Activated naive CD4-positive, alpha-beta T cell treated with anti-CD3 and anti-CD28 coated beads for 36 hours (primary cell): ENCODE measurements at regions not wholly inside any gene's neighbourhood (a gene's known extent, or its start where the extent isn't known, plus 50 kb on each side); places are given as distances from the start of the nearest gene placed in this dataset.
A peak's percentile ranks its signal among the peaks of the same experiment; 100 is the strongest.
"Not testable (repeated sequence)": the region's sequence is repeated elsewhere in the genome, so short reads cannot be mapped to it uniquely, and the experiment has no call there.

ENCODE experiments used
- CTCF ChIA-PET: fragments of 350-600 bp; sonication (Branson Sonifier 250); formaldehyde crosslinking; loops from one replicate; lab custom pipeline; 2021; ENCODE audit warnings: antibody characterized with exemption; lab: Charles Lee
- DNase-seq: peaks from one replicate; pipeline ENCODE4 v3.0.0-alpha.2; 2020
- H3K27ac Mint-ChIP-seq: one replicate; pipeline ENCODE4 v1.8.0; 2021; ENCODE audit warnings: mild to moderate bottlenecking, mixed read lengths
- H3K27me3 Mint-ChIP-seq: one replicate; pipeline ENCODE4 v1.8.0; 2021; ENCODE audit warnings: low read depth, mixed read lengths
- H3K36me3 Mint-ChIP-seq: one replicate; pipeline ENCODE4 v1.8.0; 2021; ENCODE audit warnings: low read depth, mixed read lengths
- H3K4me1 Mint-ChIP-seq: one replicate; pipeline ENCODE4 v1.8.0; 2021; ENCODE audit warnings: low read depth, mixed read lengths
- H3K4me3 Mint-ChIP-seq: one replicate; pipeline ENCODE4 v1.8.0; 2021; ENCODE audit warnings: mild to moderate bottlenecking, moderate library complexity, mixed read lengths
- H3K9me3 Mint-ChIP-seq: one replicate; pipeline ENCODE4 v1.8.0; 2021; ENCODE audit warnings: mixed read lengths
- intact Hi-C: fragments of 100-400 bp; cut with micrococcal nuclease; formaldehyde crosslinking; loops from one replicate; pipeline ENCODE4 v1.15.1; 2023

DNA sequence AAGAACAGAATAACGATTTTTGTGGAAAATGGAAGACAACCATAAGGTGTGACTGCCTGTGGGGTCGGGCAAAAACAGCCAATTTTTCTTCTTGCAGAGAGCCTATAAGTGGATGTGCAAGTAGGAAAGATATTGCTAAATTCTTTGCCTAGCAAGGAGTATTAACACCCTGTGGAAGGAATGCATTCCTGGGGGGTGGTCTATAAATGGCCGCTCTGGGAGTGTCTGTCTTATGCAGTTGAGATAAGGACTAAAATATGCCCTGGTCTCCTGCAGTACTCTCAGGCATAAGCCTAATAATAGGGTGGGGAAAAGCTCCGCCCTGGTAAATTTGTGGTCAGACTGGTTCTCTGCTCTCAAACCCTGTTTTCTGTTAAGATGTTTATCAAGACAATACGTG lies 770.6 kb upstream of the LRRN3 start:
- H3K9me3 Mint-ChIP-seq, H3K4me3 Mint-ChIP-seq, CTCF ChIA-PET, H3K27me3 Mint-ChIP-seq, H3K4me1 Mint-ChIP-seq, intact Hi-C loops, H3K27ac Mint-ChIP-seq, H3K36me3 Mint-ChIP-seq: not testable (repeated sequence)
- peak; percentile 4 for DNase-seq

DNA sequence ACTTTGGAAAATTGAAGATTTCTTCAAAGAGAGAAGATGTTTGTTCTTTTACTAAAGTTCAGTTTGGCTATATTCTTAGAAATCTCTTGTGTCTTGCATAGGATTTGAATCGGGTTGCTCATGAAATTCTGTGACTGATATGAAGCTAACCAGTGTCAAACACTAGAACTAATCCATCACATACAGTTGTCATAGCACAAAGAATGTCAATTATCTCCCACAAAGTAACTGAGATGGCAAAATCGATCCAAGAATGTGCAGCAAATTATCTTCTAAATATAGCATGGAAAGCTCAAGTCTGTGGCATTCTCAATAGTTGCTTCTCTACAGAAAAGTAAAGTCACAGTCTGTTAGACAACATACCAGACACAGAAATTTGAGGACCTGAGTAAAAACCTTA lies 768.1 kb upstream of the LRRN3 start:
- DNase-seq: no peak
- no peak overlapping the region for H3K27ac Mint-ChIP-seq
- H3K27me3 Mint-ChIP-seq: peaks cover 2% of the 10 kb centered on the region
- CTCF ChIA-PET: no interaction called here
- peaks cover 2% of the 10 kb centered on the region for H3K36me3 Mint-ChIP-seq
- no peak overlapping the region for H3K4me3 Mint-ChIP-seq
- intact Hi-C loops: no loop called here
- peaks cover 7% of the 10 kb centered on the region for H3K9me3 Mint-ChIP-seq
- H3K4me1 Mint-ChIP-seq: no peaks in the 10 kb centered on the region

DNA sequence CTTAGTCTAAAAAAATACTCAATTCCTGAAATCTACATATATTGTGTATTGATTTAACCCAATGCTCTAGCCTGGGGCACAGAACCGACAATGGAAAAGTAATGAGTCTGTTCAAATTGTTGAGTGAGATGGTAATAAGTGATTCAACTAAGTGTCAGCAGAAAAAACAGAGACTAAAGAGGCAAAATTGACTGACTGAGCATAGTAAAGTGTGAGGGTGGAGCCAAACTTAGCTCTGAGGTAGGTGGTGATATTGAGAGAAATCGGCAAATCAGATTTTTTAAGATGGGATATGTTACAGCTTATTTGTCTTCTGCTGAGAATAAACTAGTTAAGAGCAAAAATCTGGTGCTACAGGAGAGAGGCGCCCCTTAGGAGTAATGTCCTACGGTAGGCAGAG lies 764.0 kb upstream of the LRRN3 start:
- Mint-ChIP-seq H3K27ac (no peak overlapping the region), H3K36me3 (no peaks in the 10 kb centered on the region), H3K4me3 (no peak overlapping the region), H3K27me3 (peaks cover 2% of the 10 kb centered on the region), H3K4me1 (no peaks in the 10 kb centered on the region), H3K9me3 (no peaks in the 10 kb centered on the region)
- intact Hi-C loops: no loop called here
- CTCF ChIA-PET: interaction anchor here (0.6 kb wide), 1 partner anchor 763 kb away, joined by 3 read pairs; no protein-coding TSS in a partner anchor
- no peak for DNase-seq

DNA sequence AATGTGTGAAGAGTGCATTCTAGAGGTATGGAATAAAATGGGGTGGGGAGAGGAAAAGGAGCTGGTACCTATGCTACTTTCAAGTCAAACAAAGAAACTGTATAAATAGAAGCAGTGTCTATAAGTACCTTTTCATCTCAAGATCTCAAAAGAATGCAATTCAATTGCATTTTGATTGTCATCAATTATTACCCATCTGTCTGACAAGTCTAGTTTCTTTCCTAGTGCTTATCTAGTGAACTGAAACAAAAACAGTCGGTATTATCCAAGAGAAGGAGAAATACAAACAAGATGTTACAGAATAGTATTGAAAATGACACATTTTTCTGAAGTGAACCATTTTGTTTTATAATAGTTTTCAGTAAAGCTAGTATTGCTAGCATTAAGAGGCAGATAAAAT lies 754.5 kb upstream of the LRRN3 start:
- Mint-ChIP-seq H3K9me3 (peaks cover 7% of the 10 kb centered on the region), H3K27ac (no peak overlapping the region), H3K36me3 (no peaks in the 10 kb centered on the region), H3K27me3 (no peaks in the 10 kb centered on the region), H3K4me3 (no peak overlapping the region), H3K4me1 (no peaks in the 10 kb centered on the region)
- no peak for DNase-seq
- intact Hi-C loops: no loop called here
- CTCF ChIA-PET: interaction anchor here (1.6 kb wide), 1 partner anchor 11 kb away, joined by 6 read pairs; no protein-coding TSS in a partner anchor

DNA sequence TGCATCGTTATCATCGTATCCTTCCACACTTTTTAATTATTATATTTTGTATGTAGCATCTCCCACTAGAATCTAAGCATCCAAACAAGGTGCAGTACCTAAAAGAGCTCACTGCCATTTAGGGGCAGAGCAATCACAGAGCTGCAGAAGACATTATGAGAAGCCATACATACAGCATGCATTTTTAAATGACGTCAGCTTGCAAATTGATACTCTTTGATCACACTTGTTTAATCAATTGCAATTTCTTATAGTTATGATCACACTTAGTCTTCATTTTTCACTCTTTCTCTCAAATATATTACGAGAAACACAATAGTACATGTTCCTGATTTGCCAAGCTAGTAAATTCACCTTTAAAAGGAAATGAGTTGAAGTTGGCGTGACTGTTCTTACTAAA lies 753.3 kb upstream of the LRRN3 start:
- H3K27ac Mint-ChIP-seq: no peak overlapping the region
- peaks cover 7% of the 10 kb centered on the region for H3K9me3 Mint-ChIP-seq
- intact Hi-C loops: no loop called here
- no peaks in the 10 kb centered on the region for H3K4me1 Mint-ChIP-seq
- DNase-seq: no peak
- CTCF ChIA-PET: interaction anchor here (1.6 kb wide), 1 partner anchor 9 kb away, joined by 6 read pairs; no protein-coding TSS in a partner anchor
- no peaks in the 10 kb centered on the region for H3K27me3 Mint-ChIP-seq
- H3K36me3 Mint-ChIP-seq: no peaks in the 10 kb centered on the region
- no peak overlapping the region for H3K4me3 Mint-ChIP-seq

DNA sequence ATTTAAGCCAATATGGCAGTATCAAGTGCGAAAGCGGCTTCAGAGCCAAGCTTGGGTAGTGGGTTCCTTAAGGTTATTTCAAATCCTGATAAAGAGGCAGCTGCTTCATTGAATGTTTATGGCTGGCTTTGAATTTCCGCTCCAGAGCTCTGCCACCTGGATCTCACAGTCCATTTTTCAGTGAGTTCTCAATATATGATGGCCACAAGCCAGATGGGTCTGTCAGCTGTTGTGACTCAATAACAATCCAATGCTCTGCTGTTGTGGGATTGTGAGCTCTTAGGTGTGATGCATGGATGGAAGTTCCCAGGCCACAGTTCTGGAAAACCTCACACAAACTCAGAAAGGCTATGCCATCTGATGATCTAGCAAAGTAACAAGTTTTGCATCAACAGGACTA lies 743.8 kb upstream of the LRRN3 start:
- Mint-ChIP-seq H3K36me3 (no peaks in the 10 kb centered on the region), H3K9me3 (peaks cover 6% of the 10 kb centered on the region), H3K4me3 (no peak overlapping the region), H3K27me3 (no peaks in the 10 kb centered on the region), H3K27ac (no peak overlapping the region), H3K4me1 (no peaks in the 10 kb centered on the region)
- DNase-seq: no peak
- intact Hi-C loops: no loop called here
- CTCF ChIA-PET: interaction anchor here (1.8 kb wide), 1 partner anchor 10 kb away, joined by 6 read pairs; no protein-coding TSS in a partner anchor

DNA sequence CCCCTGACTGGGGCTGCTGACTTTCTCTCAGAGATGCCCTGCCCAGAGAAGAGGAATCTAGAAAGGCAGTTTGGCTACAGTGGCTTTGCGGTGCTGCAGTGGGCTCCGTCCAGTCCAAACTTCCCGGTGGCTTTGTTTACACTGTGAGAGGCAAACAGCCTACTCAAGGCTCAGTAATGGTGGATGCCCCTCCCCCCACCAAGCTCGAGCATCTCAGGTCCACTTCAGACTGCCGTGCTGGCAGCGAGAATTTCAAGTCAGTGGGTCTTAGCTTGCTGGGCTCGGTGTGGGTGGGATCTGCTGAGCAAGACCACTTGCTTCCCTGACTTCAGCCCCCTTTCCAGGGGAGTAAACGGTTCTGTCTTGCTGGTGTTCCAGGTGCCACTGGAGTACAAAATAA lies 734.5 kb upstream of the LRRN3 start:
- intact Hi-C loops: no loop called here
- no peak for DNase-seq
- H3K27me3 Mint-ChIP-seq: peaks cover 3% of the 10 kb centered on the region
- no peak overlapping the region for H3K4me3 Mint-ChIP-seq
- CTCF ChIA-PET: no interaction called here
- no peak overlapping the region for H3K27ac Mint-ChIP-seq
- no peaks in the 10 kb centered on the region for H3K36me3 Mint-ChIP-seq
- H3K9me3 Mint-ChIP-seq: peaks cover 3% of the 10 kb centered on the region
- H3K4me1 Mint-ChIP-seq: no peaks in the 10 kb centered on the region

DNA sequence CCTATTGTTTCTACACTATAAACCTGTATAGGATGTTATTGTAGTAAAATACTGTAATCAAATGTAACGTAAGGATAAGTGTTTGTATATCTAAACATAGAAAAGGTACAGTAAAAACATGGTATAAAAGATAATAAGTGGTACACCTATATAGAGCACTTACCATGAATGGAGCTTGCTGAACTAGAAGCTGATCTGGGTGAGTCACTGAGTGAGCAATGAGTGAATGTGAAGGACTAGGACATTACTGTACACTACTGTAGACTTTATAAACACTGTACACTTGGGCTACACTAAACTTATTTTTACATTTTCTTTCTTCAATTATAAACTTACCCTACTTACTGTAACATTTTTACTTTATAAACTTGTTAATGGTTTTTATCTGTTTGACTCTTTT lies 732.9 kb upstream of the LRRN3 start:
- no peak overlapping the region for H3K4me3 Mint-ChIP-seq
- no peaks in the 10 kb centered on the region for H3K4me1 Mint-ChIP-seq
- peaks cover 3% of the 10 kb centered on the region for H3K27me3 Mint-ChIP-seq
- no peaks in the 10 kb centered on the region for H3K36me3 Mint-ChIP-seq
- intact Hi-C loops: no loop called here
- CTCF ChIA-PET: no interaction called here
- H3K9me3 Mint-ChIP-seq: no peaks in the 10 kb centered on the region
- no peak overlapping the region for H3K27ac Mint-ChIP-seq
- DNase-seq: no peak

DNA sequence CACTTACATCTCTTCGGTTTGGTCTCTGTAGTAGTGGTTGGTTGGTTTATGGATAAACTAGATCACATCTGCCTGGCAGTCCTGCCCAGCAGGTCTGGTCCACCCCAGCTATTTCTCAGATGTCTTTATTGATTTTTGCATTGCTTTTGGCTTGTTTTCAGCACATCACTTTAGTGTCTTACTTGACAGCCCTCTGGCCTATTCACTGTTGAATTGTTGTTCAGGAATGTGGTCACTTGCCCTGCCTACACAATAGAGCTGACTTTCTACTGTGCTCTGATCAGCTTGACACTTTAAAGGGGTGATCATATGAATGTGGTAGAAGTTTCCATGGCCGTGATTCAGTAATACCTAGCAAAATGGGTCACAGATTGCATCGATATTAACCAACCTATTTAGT lies 719.2 kb upstream of the LRRN3 start:
- Mint-ChIP-seq H3K27me3 (no peaks in the 10 kb centered on the region), H3K27ac (no peak overlapping the region), H3K9me3 (no peaks in the 10 kb centered on the region), H3K36me3 (no peaks in the 10 kb centered on the region), H3K4me3 (no peak overlapping the region), H3K4me1 (no peaks in the 10 kb centered on the region)
- CTCF ChIA-PET: no interaction called here
- intact Hi-C loops: no loop called here
- no peak for DNase-seq

DNA sequence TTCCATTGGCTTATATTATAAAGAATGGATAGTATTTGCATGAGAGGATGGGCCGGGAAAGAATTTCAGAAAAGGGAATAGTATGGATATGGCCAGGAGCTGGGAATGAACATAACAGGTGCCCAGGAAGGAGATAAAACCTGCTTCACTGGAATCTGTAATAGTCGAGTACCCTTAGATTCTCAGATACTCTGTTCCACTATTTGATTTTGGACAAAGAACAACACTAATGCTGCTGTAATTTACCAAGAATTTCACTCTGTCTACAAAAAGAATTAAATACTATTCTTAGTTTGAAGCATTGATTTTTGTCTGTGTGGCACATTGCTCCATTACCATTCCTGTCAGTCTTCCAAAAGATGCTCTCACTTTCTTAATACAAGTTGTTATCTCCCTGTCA lies 718.2 kb upstream of the LRRN3 start:
- Mint-ChIP-seq H3K9me3 (no peaks in the 10 kb centered on the region), H3K27me3 (no peaks in the 10 kb centered on the region), H3K4me3 (no peak overlapping the region), H3K27ac (no peak overlapping the region), H3K36me3 (no peaks in the 10 kb centered on the region), H3K4me1 (no peaks in the 10 kb centered on the region)
- CTCF ChIA-PET: no interaction called here
- intact Hi-C loops: no loop called here
- no peak for DNase-seq

DNA sequence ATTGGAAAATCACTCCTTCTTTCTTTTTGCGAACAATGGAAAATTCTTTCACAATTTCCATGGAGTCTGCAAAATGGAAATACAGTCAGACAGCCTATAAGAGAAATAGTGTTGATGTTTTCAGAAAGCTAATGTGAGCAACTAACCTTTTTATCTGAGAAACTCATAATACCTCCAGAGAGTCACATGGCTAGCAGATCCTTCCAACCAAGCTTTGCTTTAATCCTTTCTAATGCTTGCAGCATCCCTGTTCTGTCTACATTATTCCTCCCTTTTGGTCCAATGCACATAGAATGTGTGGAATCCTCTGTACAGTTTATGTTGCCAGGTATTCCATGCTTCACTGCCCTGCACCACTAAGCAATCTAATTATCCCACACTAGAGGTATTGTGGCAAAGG lies 717.5 kb upstream of the LRRN3 start:
- no peaks in the 10 kb centered on the region for H3K4me1 Mint-ChIP-seq
- no peaks in the 10 kb centered on the region for H3K9me3 Mint-ChIP-seq
- no peak overlapping the region for H3K4me3 Mint-ChIP-seq
- DNase-seq: no peak
- no peaks in the 10 kb centered on the region for H3K36me3 Mint-ChIP-seq
- no peaks in the 10 kb centered on the region for H3K27me3 Mint-ChIP-seq
- intact Hi-C loops: no loop called here
- CTCF ChIA-PET: no interaction called here
- no peak overlapping the region for H3K27ac Mint-ChIP-seq

DNA sequence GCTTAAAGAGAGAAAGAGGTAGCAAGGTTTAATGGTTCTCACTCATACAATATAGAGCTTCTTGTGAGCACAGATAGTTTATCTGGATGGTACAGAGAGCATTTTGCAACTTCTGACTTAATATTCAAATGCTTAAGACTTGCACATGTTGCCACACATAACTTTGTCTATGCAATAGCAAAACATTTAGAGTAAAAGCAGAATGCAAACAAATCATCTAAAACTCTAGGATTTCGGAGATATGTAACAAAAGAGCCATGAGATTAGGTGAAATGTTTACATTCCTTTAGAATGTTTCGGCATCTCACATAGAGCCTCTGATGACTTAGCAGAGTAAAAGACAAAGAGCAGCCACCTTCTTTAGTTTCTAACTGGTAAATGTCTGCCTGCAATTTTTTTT lies 717.1 kb upstream of the LRRN3 start:
- H3K4me3 Mint-ChIP-seq: no peak overlapping the region
- H3K27me3 Mint-ChIP-seq: no peaks in the 10 kb centered on the region
- no peaks in the 10 kb centered on the region for H3K4me1 Mint-ChIP-seq
- no peak overlapping the region for H3K27ac Mint-ChIP-seq
- no peaks in the 10 kb centered on the region for H3K9me3 Mint-ChIP-seq
- CTCF ChIA-PET: no interaction called here
- H3K36me3 Mint-ChIP-seq: no peaks in the 10 kb centered on the region
- DNase-seq: no peak
- intact Hi-C loops: no loop called here

DNA sequence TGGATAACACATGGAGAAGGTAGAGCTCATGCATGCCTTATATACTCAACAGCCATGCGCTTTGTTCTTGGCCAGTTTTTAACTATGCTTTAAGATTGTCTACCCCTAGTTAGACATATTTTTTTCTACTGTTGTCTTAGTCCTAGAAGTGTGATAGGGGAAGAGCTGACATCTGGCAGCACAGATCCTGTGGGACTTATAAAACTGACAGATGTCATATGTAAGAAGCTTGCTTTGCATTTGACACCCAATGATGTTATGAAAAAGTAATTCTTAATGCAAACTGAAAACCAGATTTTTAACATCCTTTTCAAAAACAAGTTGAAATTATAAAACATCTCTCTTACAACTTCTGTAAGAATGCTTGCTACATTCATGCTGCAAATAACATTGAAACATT lies 715.9 kb upstream of the LRRN3 start:
- Mint-ChIP-seq H3K4me1 (no peaks in the 10 kb centered on the region), H3K27ac (no peak overlapping the region), H3K27me3 (no peaks in the 10 kb centered on the region), H3K4me3 (no peak overlapping the region), H3K36me3 (no peaks in the 10 kb centered on the region), H3K9me3 (no peaks in the 10 kb centered on the region)
- CTCF ChIA-PET: no interaction called here
- no peak for DNase-seq
- intact Hi-C loops: no loop called here

DNA sequence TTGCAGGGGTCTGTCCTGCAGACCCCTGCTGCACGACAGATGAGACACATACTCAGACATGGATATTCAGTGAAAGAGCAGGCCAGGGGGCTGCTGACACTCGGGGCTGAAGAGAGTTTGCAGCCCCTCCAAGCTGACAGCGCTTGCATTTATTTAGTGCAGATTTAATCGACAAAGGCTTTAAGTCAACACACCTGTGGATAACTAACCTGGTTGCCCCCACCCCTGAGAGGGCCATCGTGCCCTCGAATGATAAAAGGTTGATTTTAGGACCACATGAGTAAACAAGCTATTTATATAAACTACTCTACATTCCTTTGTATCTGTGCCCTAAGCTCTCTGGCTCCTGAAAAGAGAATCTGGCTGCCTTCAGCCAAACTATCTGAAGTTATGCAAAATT lies 708.2 kb upstream of the LRRN3 start:
- no peak overlapping the region for H3K4me3 Mint-ChIP-seq
- no peak overlapping the region for H3K27ac Mint-ChIP-seq
- H3K27me3 Mint-ChIP-seq: no peaks in the 10 kb centered on the region
- intact Hi-C loops: no loop called here
- CTCF ChIA-PET: interaction anchor here (0.5 kb wide), 1 partner anchor 382 kb away, joined by 5 read pairs; no protein-coding TSS in a partner anchor
- no peak for DNase-seq
- H3K9me3 Mint-ChIP-seq: no peaks in the 10 kb centered on the region
- no peaks in the 10 kb centered on the region for H3K4me1 Mint-ChIP-seq
- no peaks in the 10 kb centered on the region for H3K36me3 Mint-ChIP-seq
